MCF 10A (cell line): ENCODE measurements at regions not wholly inside any gene's neighbourhood (a gene's known extent, or its start where the extent isn't known, plus 50 kb on each side); places are given as distances from the start of the nearest gene placed in this dataset.

Experiments
- BruUV-seq: library from RNA; stranded (reverse); fragments of 400-500 nt; replicated peaks from 2 replicates; lab custom pipeline; 2021; lab: Mats Ljungman, UMichigan
- CTCF ChIA-PET: fragments of 300-600 bp; sonication (Branson Sonifier 250); formaldehyde crosslinking; extraction: SDS; loops from one replicate; lab custom pipeline; 2021; ENCODE audit warnings: antibody characterized with exemption, inconsistent platforms; lab: Yijun Ruan, JAX
- POLR2A ChIA-PET: fragments of 300-600, 350-650 bp; sonication (Branson Sonifier 250); formaldehyde crosslinking; extraction: SDS; loops from one replicate; lab custom pipeline; 2020; ENCODE audit warnings: antibody characterized with exemption, inconsistent platforms; lab: Yijun Ruan, JAX
- DNase-seq: peaks from one replicate; pipeline ENCODE4 v3.0.0-alpha.2; 2018; ENCODE audit not compliant: unreplicated experiment
- H3K27ac Mint-ChIP-seq: one replicate; pipeline ENCODE4 v1.8.0; 2022; ENCODE audit warnings: mild to moderate bottlenecking, low read depth, mixed read lengths; ENCODE audit not compliant: unreplicated experiment
- H3K27me3 Mint-ChIP-seq: one replicate; pipeline ENCODE4 v1.8.0; 2022; ENCODE audit warnings: mixed read lengths; ENCODE audit not compliant: insufficient read depth, unreplicated experiment
- H3K36me3 Mint-ChIP-seq: one replicate; pipeline ENCODE4 v1.8.0; 2022; ENCODE audit warnings: mild to moderate bottlenecking, moderate library complexity, mixed read lengths; ENCODE audit not compliant: insufficient read depth, unreplicated experiment
- H3K4me1 Mint-ChIP-seq: one replicate; pipeline ENCODE4 v1.8.0; 2022; ENCODE audit warnings: mixed read lengths; ENCODE audit not compliant: insufficient read depth, unreplicated experiment
- H3K4me3 Mint-ChIP-seq: one replicate; pipeline ENCODE4 v1.8.0; 2022; ENCODE audit warnings: mild to moderate bottlenecking, moderate library complexity, mixed read lengths; ENCODE audit not compliant: unreplicated experiment
- H3K9me3 Mint-ChIP-seq: one replicate; pipeline ENCODE4 v1.8.0; 2022; ENCODE audit warnings: mixed read lengths; ENCODE audit not compliant: unreplicated experiment
- intact Hi-C: fragments of 100-400 bp; cut with micrococcal nuclease; formaldehyde crosslinking; loops from 2 replicates; pipeline ENCODE4 v1.14.1; 2022
- TF ChIP-seq, protein P1 (sequence below): fragments of 200-600 bp; IDR thresholded peaks from one replicate; pipeline ENCODE4 v1.8.0; 2022; ENCODE audit warnings: antibody characterized with exemption, mild to moderate bottlenecking; ENCODE audit not compliant: unreplicated experiment

DNA sequence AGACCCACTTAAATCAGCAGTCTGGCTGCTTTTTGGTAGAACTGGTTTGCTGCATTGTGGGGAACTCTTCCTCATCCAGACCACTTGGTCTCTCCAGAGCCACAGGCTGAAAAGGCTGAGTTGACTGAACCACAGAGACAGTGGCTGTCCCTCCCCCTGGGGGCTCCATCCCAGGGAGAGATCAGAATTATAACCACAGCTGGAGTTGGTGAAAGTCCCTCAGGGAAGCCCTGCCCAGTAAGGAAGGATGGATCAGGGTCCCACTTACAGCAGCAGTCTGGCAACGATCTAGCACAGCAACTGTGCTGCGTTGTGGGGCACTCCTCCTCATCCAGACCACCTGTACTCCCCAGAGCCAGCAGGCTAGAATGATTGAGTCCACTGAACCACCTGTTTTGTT is 212.7 kb downstream of the SOX3 start:
- Mint-ChIP-seq H3K27ac (no peak overlapping the region), H3K27me3 (no peaks in the 10 kb centered on the region), H3K4me3 (no peak overlapping the region), H3K4me1 (no peaks in the 10 kb centered on the region), H3K36me3 (no peaks in the 10 kb centered on the region), H3K9me3 (no peaks in the 10 kb centered on the region)
- POLR2A ChIA-PET, result interaction anchor here (1.2 kb wide), 1 partner anchor 10 kb away, joined by 3 read pairs; no protein-coding TSS in a partner anchor
- TF ChIP-seq, protein P1, sequence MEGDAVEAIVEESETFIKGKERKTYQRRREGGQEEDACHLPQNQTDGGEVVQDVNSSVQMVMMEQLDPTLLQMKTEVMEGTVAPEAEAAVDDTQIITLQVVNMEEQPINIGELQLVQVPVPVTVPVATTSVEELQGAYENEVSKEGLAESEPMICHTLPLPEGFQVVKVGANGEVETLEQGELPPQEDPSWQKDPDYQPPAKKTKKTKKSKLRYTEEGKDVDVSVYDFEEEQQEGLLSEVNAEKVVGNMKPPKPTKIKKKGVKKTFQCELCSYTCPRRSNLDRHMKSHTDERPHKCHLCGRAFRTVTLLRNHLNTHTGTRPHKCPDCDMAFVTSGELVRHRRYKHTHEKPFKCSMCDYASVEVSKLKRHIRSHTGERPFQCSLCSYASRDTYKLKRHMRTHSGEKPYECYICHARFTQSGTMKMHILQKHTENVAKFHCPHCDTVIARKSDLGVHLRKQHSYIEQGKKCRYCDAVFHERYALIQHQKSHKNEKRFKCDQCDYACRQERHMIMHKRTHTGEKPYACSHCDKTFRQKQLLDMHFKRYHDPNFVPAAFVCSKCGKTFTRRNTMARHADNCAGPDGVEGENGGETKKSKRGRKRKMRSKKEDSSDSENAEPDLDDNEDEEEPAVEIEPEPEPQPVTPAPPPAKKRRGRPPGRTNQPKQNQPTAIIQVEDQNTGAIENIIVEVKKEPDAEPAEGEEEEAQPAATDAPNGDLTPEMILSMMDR, result no peak
- no peak for DNase-seq
- intact Hi-C loops, result no loop called here
- CTCF ChIA-PET, result no interaction called here
- BruUV-seq, result no TSS peak

DNA sequence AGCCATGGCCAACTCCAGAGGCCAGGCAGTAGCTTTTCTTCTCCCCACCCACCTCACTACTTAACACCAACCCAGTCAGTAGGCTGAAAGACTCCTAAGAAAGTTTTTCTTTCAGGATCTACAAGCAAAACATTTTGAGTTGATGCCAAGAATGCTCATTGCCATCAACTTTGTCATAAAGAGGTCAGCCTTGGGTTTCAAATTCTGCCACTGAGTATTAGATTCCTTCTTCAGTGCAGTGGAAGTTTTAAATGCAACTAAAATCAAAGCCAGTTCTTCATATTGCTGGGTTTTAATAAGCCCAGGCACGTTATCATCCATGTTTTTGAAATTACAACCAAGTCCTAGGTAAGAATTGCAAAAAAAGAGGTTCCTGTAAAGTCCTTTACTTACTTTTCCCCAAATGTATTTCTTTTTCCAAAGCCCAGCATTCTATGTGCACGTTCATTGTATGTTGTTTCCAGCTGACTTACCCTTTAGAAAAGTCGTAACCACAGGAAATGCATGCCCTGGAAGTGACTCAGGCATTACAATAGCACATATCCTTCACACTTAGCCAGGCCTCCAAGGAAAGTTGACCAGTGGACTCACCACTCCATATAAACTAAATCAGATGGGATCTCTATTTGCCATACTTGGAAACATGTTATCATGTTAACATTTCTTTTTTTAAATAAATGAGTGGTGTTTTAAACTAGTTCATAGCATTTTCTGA is 229.9 kb downstream of the SOX3 start:
- H3K27ac Mint-ChIP-seq, result no peak overlapping the region
- TF ChIP-seq, protein P1, result no peak
- H3K36me3 Mint-ChIP-seq, result no peaks in the 10 kb centered on the region
- no peak overlapping the region for H3K4me3 Mint-ChIP-seq
- peak; percentile 63 for DNase-seq
- BruUV-seq, result no TSS peak
- peaks cover 19% of the 10 kb centered on the region for H3K9me3 Mint-ChIP-seq
- no peaks in the 10 kb centered on the region for H3K4me1 Mint-ChIP-seq
- CTCF ChIA-PET, result no interaction called here
- no peaks in the 10 kb centered on the region for H3K27me3 Mint-ChIP-seq
- intact Hi-C loops, result no loop called here
- POLR2A ChIA-PET, result interaction anchor here (0.6 kb wide), 1 partner anchor 13 kb away, joined by 3 read pairs; no protein-coding TSS in a partner anchor

DNA sequence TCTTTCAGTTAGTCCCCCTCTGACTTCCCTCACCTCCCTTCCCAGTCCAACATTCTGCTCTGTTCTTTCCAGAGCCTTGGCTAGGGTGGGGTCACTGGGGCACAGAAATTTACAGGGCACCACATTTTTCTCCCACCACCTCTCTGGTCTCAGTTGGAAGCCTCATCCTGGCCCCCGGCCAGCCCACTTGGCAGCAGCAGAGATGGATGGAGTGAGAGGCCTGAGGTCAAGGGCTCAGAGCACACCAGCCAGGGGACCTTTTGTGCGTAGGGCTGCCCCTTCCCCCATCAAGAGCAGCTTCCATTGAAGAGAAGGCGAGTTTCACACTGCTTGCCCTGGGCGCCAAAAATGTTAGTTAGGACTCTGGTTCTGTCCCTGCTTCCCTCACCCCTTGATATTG is 230.9 kb downstream of the SOX3 start:
- no peak overlapping the region for H3K27ac Mint-ChIP-seq
- H3K9me3 Mint-ChIP-seq, result peaks cover 13% of the 10 kb centered on the region
- DNase-seq, result no peak
- H3K27me3 Mint-ChIP-seq, result no peaks in the 10 kb centered on the region
- ChIA-PET POLR2A (no interaction called here), CTCF (interaction anchor here (0.5 kb wide), 1 partner anchor 166 kb away, joined by 7 read pairs; no protein-coding TSS in a partner anchor)
- H3K4me1 Mint-ChIP-seq, result no peaks in the 10 kb centered on the region
- BruUV-seq, result no TSS peak
- TF ChIP-seq, protein P1, result no peak
- intact Hi-C loops, result no loop called here
- no peaks in the 10 kb centered on the region for H3K36me3 Mint-ChIP-seq
- no peak overlapping the region for H3K4me3 Mint-ChIP-seq

DNA sequence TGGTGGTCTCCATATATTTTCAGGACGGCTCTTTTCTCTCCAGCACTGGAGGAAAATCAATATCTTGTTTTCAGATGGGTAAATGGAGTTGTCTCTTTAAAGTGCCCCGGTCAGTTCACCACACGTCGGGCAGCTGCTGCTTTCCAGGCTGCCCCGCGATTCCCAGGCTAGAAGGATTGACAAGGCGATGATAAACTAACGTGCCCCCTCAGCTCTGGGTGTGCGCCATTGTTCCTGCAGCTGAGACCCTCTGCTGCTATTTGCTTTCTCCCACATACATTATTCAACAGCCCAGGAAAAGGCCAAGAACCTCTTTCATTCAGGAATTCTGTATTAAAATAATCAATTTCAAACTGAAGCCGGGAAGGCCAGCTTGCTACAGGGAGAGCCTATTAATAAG is 254.5 kb downstream of the SOX3 start:
- no peak overlapping the region for H3K27ac Mint-ChIP-seq
- H3K36me3 Mint-ChIP-seq, result peaks cover 6% of the 10 kb centered on the region
- H3K9me3 Mint-ChIP-seq, result no peaks in the 10 kb centered on the region
- ChIA-PET CTCF (interaction anchor here (0.6 kb wide), 1 partner anchor 1871 kb away, joined by 3 read pairs; no protein-coding TSS in a partner anchor), POLR2A (no interaction called here)
- no TSS peak for BruUV-seq
- intact Hi-C loops, result no loop called here
- H3K4me1 Mint-ChIP-seq, result no peaks in the 10 kb centered on the region
- H3K4me3 Mint-ChIP-seq, result no peak overlapping the region
- TF ChIP-seq, protein P1, result no peak
- H3K27me3 Mint-ChIP-seq, result peaks cover 16% of the 10 kb centered on the region
- DNase-seq, result no peak
